Motor neuron (in vitro differentiated cells): ENCODE measurements at regions not wholly inside any gene's neighbourhood (a gene's known extent, or its start where the extent isn't known, plus 50 kb on each side); places are given as distances from the start of the nearest gene placed in this dataset.
A peak's percentile ranks its signal among the peaks of the same experiment; 100 is the strongest.
"Not testable (repeated sequence)": the region's sequence is repeated elsewhere in the genome, so short reads cannot be mapped to it uniquely, and the experiment has no call there.

Experiments used
- ATAC-seq, 8 experiments: fragments of 200-7000 bp; cut with Tn5 transposase; replicated peaks in 6 of 8; 2 replicates each; pipeline ENCODE4 v1.8.0; 2021; ENCODE audit warnings: mild to moderate bottlenecking in 8 of 8, moderate library complexity in 8 of 8
- H3K27ac ChIP-seq, 2 donors: fragments of 250-450 bp; sonication (Bioruptor Pico); 2 replicates each; pipeline ENCODE4 v1.9.0; 2021; ENCODE audit warnings: antibody characterized with exemption in 2 of 2, mild to moderate bottlenecking in 2 of 2, moderate library complexity in 1 of 2
- H3K4me1 ChIP-seq, 2 donors: fragments of 250-450 bp; sonication (Bioruptor Pico); replicated peaks in 1 of 2; 2 replicates each; pipeline ENCODE4 v1.6.1; 2021; ENCODE audit warnings: antibody characterized with exemption in 2 of 2, mild to moderate bottlenecking in 2 of 2, moderate library complexity in 1 of 2
- H3K4me3 ChIP-seq, 5 donors: fragments of 250-450 bp; sonication (Bioruptor Pico); 2 replicates each; pipeline ENCODE4 v1.9.0; 2021; ENCODE audit warnings: antibody characterized with exemption in 5 of 5, mild to moderate bottlenecking in 5 of 5, moderate library complexity in 4 of 5
- WGBS, 10 experiments: fragments of 450-650 bp; shearing (Covaris generic); methylation state at CpG; one replicate each; pipeline ENCODE4 v1.0.0; 2022; 5-methylcytosine and 5-hydroxymethylcytosine counted together
- in situ Hi-C, 9 experiments: fragments of 400-800 bp; cut with MboI; loops; one replicate each; pipeline ENCODE4 v1.15.0; 2021; ENCODE audit warnings: low sequenced_read_pairs in 9 of 9, low pct_unique_long_range_greater_than_20kb in 2 of 9; ENCODE audit not compliant: unreplicated experiment in 9 of 9

GRCh38 chr3:106290304-106290997 is 421.6 kb upstream of the CBLB start:
- H3K27ac ChIP-seq: no peak overlapping the region
- 33 to 100% (median 100%) methylated on average over 1 of the region's 1 CpG; no CpG with 5 or more reads in 5 of the 10 experiments for WGBS, 10 experiments
- H3K4me1 ChIP-seq: peaks cover 0 to 3% of the 10 kb centered on the region in 2 donors
- in situ Hi-C loops: no loop called here
- ATAC-seq: no peak
- no peak overlapping the region for H3K4me3 ChIP-seq

DNA sequence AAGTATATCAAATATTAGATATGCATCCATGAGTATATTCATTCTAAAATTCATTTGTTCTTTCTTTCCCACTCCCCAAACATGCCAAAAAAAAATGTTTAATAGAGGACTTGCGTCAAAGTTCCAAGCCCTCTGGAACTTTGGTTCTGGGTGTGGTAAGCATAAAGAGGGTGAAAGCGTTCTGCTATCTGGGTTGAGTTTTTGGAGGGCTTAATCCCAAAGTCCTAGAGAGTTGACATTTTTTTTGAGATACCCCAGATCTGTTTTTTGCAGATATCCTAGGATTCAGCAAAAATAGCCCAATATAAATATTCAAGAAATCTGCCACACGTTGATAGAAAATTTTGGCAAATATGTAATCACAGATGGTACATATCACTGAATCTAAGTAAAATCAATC is 424.3 kb upstream of the CBLB start:
- WGBS, 10 experiments: 47 to 100% (median 89%) methylated on average over 1 to 3 of the region's 3 CpGs; no CpG with 5 or more reads in 1 of the 10 experiments
- peaks cover 0 to 15% of the 10 kb centered on the region in 2 donors for H3K4me1 ChIP-seq
- H3K27ac ChIP-seq: no peak overlapping the region
- in situ Hi-C loops: no loop called here
- no peak for ATAC-seq
- H3K4me3 ChIP-seq: no peak overlapping the region

DNA sequence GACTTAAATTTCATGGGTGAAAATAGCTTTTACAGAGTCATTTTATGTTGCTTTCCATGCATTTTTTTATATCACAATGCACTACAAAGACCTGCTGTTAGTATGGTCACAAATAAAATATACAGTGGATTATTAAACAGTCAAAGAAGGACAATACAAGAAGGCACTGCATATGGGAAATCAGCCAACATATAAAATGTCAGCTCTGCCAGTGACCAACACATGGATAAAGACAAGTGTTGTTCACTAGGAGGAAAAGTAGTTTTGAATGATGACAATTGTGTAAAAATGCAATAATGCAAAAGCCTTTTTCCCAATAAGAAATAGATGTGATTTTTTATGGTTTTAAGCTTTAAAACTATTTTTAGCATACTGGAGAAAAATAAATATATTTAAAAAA is 425.3 kb upstream of the CBLB start:
- no peak overlapping the region for H3K4me3 ChIP-seq
- peaks cover 0 to 15% of the 10 kb centered on the region in 2 donors for H3K4me1 ChIP-seq
- no peak overlapping the region for H3K27ac ChIP-seq
- in situ Hi-C loops: no loop called here
- ATAC-seq: no peak

GRCh38 chr3:106296062-106296461 is 427.2 kb upstream of the CBLB start:
- in situ Hi-C loops: no loop called here
- 8 to 94% (median 37%) methylated on average over 2 to 4 of the region's 5 CpGs; no CpG with 5 or more reads in 2 of the 10 experiments for WGBS, 10 experiments
- H3K4me3 ChIP-seq: no peak overlapping the region
- peak overlapping the region in 1 of 2 donors; percentile 62 for H3K27ac ChIP-seq
- peak in 3 of 8 experiments; percentile 24 to 79 (median 50) for ATAC-seq
- H3K4me1 ChIP-seq: peaks cover 0 to 15% of the 10 kb centered on the region in 2 donors

- 21 to 100% (median 58%) methylated on average over 1 to 2 of the region's 2 CpGs; no CpG with 5 or more reads in 2 of the 10 experiments for whole genome bisulfite sequencing, 10 experiments
- peak in 2 of 8 experiments; percentile 99 for ATAC-seq
- Histone ChIP-seq H3K27ac (no peak overlapping the region), H3K4me3 (no peak overlapping the region), H3K4me1 (peaks cover 3 to 26% of the 10 kb centered on the region in 2 donors)
- in situ Hi-C loops: no loop called here
Measured at GRCh38 chr3:106299300-106300098, 430.7 kb upstream of the CBLB start.

GRCh38 chr3:106302451-106303221 is 433.8 kb upstream of the CBLB start:
- no peak for ATAC-seq
- in situ Hi-C loops: no loop called here
- Histone ChIP-seq H3K27ac (no peak overlapping the region), H3K4me3 (no peak overlapping the region), H3K4me1 (peaks cover 3 to 10% of the 10 kb centered on the region in 2 donors)
- WGBS, 10 experiments: 60 to 85% (median 72%) methylated on average over 2 to 5 of the region's 5 CpGs

DNA sequence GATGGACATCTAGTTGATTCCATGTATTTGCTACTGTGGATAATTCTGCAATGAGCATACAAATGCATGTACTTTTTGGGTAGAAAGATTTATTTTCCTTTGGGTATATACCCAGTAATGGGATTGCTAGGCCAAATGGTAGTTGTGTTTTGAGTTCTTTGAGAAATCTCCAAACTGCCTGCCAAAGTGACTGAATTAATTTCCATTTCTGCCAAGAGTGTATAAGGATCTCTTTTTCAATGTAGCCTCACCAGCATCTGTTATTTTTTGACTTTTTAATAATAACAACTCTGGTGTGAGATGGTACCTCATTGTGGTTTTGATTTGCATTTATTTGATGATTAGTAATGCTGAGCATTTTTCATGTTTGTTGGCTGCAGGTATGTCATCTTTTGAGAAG is 435.0 kb upstream of the CBLB start:
- Histone ChIP-seq H3K4me1 (peaks cover 3 to 10% of the 10 kb centered on the region in 2 donors), H3K4me3 (no peak overlapping the region), H3K27ac (no peak overlapping the region)
- in situ Hi-C loops: no loop called here
- no peak for ATAC-seq

- in situ Hi-C loops: no loop called here
- H3K4me3 ChIP-seq: no peak overlapping the region
- ATAC-seq: no peak
- 50 to 92% (median 80%) methylated on average over 1 to 2 of the region's 2 CpGs; no CpG with 5 or more reads in 1 of the 10 experiments for WGBS, 10 experiments
- peaks cover 3 to 10% of the 10 kb centered on the region in 2 donors for H3K4me1 ChIP-seq
- no peak overlapping the region for H3K27ac ChIP-seq
Measured at GRCh38 chr3:106305127-106305526, 436.3 kb upstream of the CBLB start.

DNA sequence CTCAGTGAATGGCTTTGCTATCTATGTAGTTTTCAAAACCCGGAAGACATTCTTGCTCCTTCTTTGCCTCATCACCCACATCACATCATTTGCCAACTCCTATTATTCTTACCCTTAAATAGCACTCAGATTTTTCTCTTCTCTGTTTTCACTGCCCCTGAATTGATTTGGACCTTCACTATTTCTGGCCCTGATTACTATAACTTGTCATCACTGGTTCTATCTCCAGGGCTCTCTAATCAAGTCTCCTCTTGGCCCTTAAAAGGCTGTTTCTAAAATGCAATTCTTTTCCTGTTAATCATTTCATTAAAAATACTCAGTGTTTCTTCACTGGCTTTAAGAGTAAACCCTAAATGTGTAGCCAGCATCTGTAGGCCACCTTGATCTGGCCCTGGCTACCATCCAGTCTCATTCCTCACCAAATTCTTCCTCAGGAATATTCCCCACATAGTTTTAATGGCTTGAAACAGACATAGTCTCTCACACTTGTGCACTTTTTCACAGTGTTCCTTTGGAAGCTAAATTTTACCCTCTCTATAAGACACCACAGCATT is 437.1 kb upstream of the CBLB start:
- 17 to 100% (median 100%) methylated on average over 1 of the region's 1 CpG; no CpG with 5 or more reads in 3 of the 10 experiments for WGBS, 10 experiments
- Histone ChIP-seq H3K27ac (no peak overlapping the region), H3K4me3 (no peak overlapping the region), H3K4me1 (peaks cover 3 to 10% of the 10 kb centered on the region in 2 donors)
- ATAC-seq: no peak
- in situ Hi-C loops: no loop called here

DNA sequence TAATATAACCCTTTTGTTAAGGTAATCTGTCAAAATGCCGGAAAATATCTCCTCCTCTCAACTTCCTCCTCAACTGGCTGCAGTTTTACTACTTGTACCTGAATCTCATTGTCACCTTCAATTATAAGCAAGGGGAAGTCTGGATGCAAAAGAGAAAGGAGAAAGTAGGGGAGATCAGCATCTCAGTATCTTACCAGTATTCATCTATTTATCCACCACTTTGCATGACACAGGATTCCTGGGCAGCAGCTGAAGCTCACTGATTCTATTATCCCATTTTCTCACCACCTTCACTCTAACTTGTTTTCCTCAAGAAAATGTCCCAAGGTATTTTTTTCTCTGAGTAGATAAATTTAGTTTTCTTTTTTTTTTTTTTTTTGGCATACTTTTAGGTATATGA is 440.5 kb upstream of the CBLB start:
- in situ Hi-C loops: no loop called here
- no peaks in the 10 kb centered on the region for H3K4me1 ChIP-seq
- 60 to 100% (median 86%) methylated on average over 1 of the region's 1 CpG; no CpG with 5 or more reads in 3 of the 10 experiments for WGBS, 10 experiments
- no peak overlapping the region for H3K4me3 ChIP-seq
- no peak for ATAC-seq
- no peak overlapping the region for H3K27ac ChIP-seq

- H3K4me1 ChIP-seq, H3K27ac ChIP-seq, H3K4me3 ChIP-seq, in situ Hi-C loops, ATAC-seq: not testable (repeated sequence)
- 81 to 100% (median 100%) methylated on average over 1 to 4 of the region's 4 CpGs; no CpG with 5 or more reads in 2 of the 10 experiments for WGBS, 10 experiments
Measured at GRCh38 chr3:106309798-106310197, 441.0 kb upstream of the CBLB start.

DNA sequence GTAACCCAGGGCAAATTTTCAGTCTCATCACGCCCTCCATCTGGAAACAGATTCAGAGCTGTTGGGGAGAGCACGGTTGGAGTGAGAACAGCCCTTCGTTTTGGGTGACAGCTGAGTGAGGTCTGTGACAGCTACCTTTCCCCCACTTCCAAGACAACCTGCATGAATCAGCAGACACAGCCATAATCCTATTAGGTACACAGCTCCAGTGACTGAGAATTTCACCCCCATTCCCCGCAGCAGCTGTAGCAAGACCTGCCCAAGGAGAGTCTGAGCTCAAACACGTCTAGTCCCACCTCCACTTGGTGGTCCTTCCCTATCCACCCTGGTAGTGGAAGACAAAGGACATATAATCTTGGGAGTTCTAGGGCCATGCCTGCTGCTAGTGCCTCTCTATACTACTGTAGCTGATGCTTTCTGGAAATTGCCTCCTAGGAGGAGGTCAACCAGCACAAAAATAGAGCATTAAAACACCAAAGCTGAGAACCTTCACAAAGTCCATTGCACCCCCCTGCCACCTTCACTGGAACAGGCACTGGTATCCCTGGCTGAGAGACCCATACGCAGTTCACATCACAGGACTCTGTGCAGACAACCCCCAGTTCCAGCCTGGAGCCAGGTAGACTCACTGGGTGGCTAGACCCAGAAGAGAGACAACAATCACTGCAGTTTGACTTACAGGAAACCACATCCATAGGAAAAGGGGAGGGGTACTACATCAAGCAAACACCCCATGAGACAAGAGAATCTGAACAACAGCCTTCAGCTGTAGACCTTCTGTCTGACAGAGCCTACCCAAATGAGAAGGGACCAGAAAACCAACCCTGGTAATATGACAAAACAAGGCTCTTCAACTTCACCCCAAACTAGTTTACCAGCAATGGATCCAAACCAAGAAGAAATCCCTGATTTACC is 448.6 kb upstream of the CBLB start:
- H3K27ac ChIP-seq: no peak overlapping the region
- in situ Hi-C loops: no loop called here
- H3K4me1 ChIP-seq: no peaks in the 10 kb centered on the region
- WGBS, 10 experiments: 72 to 100% (median 83%) methylated on average over 1 to 5 of the region's 6 CpGs; no CpG with 5 or more reads in 5 of the 10 experiments
- H3K4me3 ChIP-seq: no peak overlapping the region
- no peak for ATAC-seq
